Calu3 (cell line): ENCODE measurements at regions not wholly inside any gene's neighbourhood (a gene's known extent, or its start where the extent isn't known, plus 50 kb on each side); places are given as distances from the start of the nearest gene placed in this dataset.

Experiments
- BruUV-seq: library from RNA; stranded (reverse); fragments of 400-500 nt; replicated peaks from 2 replicates; lab custom pipeline; 2021; lab: Mats Ljungman, UMichigan
- CTCF ChIA-PET: fragments of 300-600 bp; sonication (Branson Sonifier 250); formaldehyde crosslinking; loops from one replicate; lab custom pipeline; 2022; ENCODE audit warnings: antibody characterized with exemption; lab: Charles Lee
- DNase-seq: peaks from one replicate; pipeline ENCODE4 v3.0.0; 2022
- H3K27ac Mint-ChIP-seq: one replicate; pipeline ENCODE4 v1.8.0; 2022; ENCODE audit warnings: mixed read lengths; ENCODE audit not compliant: unreplicated experiment
- H3K27me3 Mint-ChIP-seq: one replicate; pipeline ENCODE4 v1.8.0; 2022; ENCODE audit warnings: mixed read lengths; ENCODE audit not compliant: unreplicated experiment
- H3K36me3 Mint-ChIP-seq: one replicate; pipeline ENCODE4 v1.8.0; 2022; ENCODE audit warnings: mild to moderate bottlenecking, moderate library complexity, mixed read lengths; ENCODE audit not compliant: insufficient read depth, unreplicated experiment
- H3K4me1 Mint-ChIP-seq: one replicate; pipeline ENCODE4 v1.8.0; 2022; ENCODE audit warnings: mild to moderate bottlenecking, low read depth, mixed read lengths; ENCODE audit not compliant: unreplicated experiment
- H3K4me3 Mint-ChIP-seq: one replicate; pipeline ENCODE4 v1.8.0; 2022; ENCODE audit warnings: mild to moderate bottlenecking, low read depth, moderate library complexity, mixed read lengths; ENCODE audit not compliant: unreplicated experiment
- H3K9me3 Mint-ChIP-seq: one replicate; pipeline ENCODE4 v1.8.0; 2022; ENCODE audit warnings: low read depth, mixed read lengths; ENCODE audit not compliant: unreplicated experiment
- intact Hi-C: fragments of 100-400 bp; cut with micrococcal nuclease; formaldehyde crosslinking; loops from one replicate; pipeline ENCODE4 v1.10.0; 2022; ENCODE audit not compliant: unreplicated experiment
- TF ChIP-seq, protein P1 (sequence below): fragments of 200-600 bp; IDR thresholded peaks from one replicate; pipeline ENCODE4 v1.8.0; 2022; ENCODE audit warnings: antibody characterized with exemption; ENCODE audit not compliant: unreplicated experiment

DNA sequence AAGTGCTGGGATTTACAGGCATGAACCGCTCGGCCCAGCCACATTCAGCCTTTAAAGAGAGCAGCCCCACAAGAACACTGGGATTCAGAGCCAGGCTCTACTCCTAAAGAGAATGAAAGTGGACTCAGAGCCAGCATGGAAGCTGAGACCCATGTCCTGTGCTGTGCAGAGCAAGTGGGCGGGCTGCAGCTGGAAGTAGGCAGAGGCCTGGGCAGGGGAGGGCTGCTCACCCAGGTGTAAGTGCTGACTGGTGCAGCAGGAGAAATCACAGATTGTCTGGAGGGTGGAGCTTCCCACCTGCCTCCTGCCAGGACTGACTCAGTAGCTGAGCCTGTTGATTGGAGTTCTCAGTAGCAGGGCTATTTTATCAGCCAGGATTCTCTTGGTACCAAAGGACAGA, 178.7 kb downstream of the KATNIP start:
- Mint-ChIP-seq H3K36me3 (no peaks in the 10 kb centered on the region), H3K4me3 (no peak overlapping the region), H3K27me3 (no peaks in the 10 kb centered on the region), H3K9me3 (no peaks in the 10 kb centered on the region), H3K27ac (no peak overlapping the region), H3K4me1 (no peaks in the 10 kb centered on the region)
- DNase-seq, result no peak
- intact Hi-C loops, result no loop called here
- TF ChIP-seq, protein P1, sequence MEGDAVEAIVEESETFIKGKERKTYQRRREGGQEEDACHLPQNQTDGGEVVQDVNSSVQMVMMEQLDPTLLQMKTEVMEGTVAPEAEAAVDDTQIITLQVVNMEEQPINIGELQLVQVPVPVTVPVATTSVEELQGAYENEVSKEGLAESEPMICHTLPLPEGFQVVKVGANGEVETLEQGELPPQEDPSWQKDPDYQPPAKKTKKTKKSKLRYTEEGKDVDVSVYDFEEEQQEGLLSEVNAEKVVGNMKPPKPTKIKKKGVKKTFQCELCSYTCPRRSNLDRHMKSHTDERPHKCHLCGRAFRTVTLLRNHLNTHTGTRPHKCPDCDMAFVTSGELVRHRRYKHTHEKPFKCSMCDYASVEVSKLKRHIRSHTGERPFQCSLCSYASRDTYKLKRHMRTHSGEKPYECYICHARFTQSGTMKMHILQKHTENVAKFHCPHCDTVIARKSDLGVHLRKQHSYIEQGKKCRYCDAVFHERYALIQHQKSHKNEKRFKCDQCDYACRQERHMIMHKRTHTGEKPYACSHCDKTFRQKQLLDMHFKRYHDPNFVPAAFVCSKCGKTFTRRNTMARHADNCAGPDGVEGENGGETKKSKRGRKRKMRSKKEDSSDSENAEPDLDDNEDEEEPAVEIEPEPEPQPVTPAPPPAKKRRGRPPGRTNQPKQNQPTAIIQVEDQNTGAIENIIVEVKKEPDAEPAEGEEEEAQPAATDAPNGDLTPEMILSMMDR, result no peak
- CTCF ChIA-PET, result no interaction called here
- BruUV-seq, result no TSS peak

DNA sequence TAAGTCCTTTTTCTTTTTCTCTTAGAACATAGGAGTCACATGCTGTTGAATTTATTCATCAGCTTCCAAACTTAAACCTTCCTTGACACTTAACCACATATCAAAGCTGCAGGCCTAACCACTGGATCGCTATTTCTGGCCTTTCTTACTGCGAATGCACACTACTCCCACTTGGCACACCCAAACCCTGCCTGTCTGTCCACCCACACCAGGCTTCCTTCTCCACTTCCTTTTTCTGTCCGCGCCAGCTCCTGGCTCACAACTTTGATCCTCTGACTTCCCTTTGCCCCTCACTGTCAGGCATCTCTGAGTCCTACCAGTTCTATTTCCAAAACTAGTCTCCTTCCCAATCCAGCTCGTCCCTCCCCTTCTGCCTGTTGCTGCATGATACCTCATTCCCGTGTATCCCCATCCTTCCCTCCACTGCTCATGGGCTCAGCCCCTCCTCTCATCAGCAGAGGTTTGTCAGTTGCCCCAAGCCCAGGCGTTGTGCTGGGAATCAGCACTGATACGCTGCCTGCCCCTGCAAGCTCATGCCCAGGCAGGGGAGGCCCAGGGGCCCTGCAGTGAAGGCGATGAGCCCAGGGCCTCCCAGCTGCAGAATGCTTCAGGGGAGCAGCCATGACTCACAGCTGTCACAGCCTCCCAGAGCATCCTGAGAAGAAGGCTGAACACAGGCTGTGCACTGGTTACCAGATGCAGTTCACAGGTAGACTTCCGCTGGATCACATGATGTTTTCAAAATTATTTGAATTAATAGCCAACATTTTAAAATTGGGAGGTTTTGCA, 179.8 kb downstream of the KATNIP start:
- no peak for DNase-seq
- no peaks in the 10 kb centered on the region for H3K9me3 Mint-ChIP-seq
- H3K27ac Mint-ChIP-seq, result no peak overlapping the region
- H3K4me1 Mint-ChIP-seq, result no peaks in the 10 kb centered on the region
- H3K4me3 Mint-ChIP-seq, result no peak overlapping the region
- no peaks in the 10 kb centered on the region for H3K36me3 Mint-ChIP-seq
- TF ChIP-seq, protein P1, result no peak
- BruUV-seq, result no TSS peak
- CTCF ChIA-PET, result no interaction called here
- no peaks in the 10 kb centered on the region for H3K27me3 Mint-ChIP-seq
- intact Hi-C loops, result no loop called here

DNA sequence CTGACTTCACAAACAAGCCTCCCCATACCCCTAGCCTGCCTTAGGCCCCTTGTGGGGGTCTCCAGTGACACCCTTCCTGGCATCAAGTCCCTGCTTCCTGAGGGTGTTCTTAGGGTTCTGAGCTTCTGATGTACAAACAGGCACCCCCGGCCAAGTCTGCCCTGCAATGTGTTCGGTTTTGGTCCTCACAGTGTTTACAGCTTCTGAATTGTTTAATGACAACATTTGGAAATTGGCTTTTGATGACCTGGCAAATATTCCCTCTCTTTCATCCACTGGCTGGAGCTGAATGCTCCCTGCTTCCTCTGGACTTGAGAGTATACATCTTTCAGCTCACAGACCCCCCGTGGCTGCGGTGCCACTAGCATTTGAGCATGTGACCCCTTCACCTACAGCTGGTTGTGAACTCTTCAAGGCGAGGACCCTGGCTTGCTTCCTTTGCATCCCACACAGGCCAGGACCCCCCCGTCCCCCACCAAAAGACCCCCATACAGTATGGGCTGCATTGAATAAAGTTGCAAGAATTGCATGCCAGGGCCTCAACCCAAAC, 180.8 kb downstream of the KATNIP start:
- Mint-ChIP-seq H3K4me3 (no peak overlapping the region), H3K9me3 (no peaks in the 10 kb centered on the region), H3K36me3 (no peaks in the 10 kb centered on the region), H3K4me1 (no peaks in the 10 kb centered on the region), H3K27ac (no peak overlapping the region), H3K27me3 (no peaks in the 10 kb centered on the region)
- no peak for DNase-seq
- TF ChIP-seq, protein P1, result no peak
- intact Hi-C loops, result no loop called here
- CTCF ChIA-PET, result no interaction called here
- no TSS peak for BruUV-seq

DNA sequence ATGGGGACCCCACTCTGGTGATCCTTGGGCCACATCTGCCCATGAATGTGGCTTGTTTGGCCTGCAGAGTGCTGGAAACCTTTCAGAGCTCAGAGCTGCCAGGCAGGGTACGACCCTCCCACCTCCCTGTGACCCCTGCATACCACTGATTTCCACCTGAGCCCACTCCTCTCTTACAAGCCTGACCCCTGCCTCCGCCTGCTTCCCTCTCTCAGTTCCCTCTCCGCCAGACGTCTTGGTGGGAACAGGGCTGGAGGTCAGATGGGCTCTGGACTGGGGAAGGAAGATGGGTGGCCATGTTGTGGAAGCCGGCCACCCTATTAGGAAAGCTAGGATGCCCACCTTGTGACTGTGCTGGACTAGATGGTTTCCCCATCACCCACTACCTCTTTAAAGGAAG, 185.1 kb downstream of the KATNIP start:
- CTCF ChIA-PET, result no interaction called here
- Mint-ChIP-seq H3K27ac (no peak overlapping the region), H3K4me1 (no peaks in the 10 kb centered on the region), H3K27me3 (no peaks in the 10 kb centered on the region), H3K4me3 (no peak overlapping the region), H3K36me3 (peaks cover 8% of the 10 kb centered on the region), H3K9me3 (no peaks in the 10 kb centered on the region)
- BruUV-seq, result no TSS peak
- TF ChIP-seq, protein P1, result no peak
- no peak for DNase-seq
- intact Hi-C loops, result no loop called here
